ENCODE measurements at regions not wholly inside any gene's neighbourhood (a gene's known extent, or its start where the extent isn't known, plus 50 kb on each side); places are given as distances from the start of the nearest gene placed in this dataset.
A peak's percentile ranks its signal among the peaks of the same experiment; 100 is the strongest.

DNA sequence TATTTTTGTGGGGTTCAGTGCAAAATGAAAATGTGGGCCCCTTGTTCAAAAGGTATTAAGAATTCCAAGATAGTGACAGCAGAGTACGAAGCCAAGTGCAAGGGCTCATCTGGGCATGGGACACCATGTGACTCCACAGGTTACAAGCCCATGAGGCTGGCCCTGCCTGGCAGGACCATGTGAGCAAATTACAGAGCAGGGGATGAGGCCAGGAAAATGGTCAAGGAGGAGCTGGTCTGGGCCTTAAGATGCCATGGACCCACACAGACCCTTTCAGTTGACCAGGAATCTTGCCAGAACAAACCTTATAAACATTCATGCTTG lies 86.9 kb downstream of the SNX5 start:
- TF ChIP-seq POLR2A (IDR thresholded peaks at IDR 0.05) (no peak), EP300 (IDR thresholded peaks at IDR 0.05) (no peak), POLR2AphosphoS5 (IDR thresholded peaks at IDR 0.05) (no peak)
- TF ChIP-seq, protein P1, sequence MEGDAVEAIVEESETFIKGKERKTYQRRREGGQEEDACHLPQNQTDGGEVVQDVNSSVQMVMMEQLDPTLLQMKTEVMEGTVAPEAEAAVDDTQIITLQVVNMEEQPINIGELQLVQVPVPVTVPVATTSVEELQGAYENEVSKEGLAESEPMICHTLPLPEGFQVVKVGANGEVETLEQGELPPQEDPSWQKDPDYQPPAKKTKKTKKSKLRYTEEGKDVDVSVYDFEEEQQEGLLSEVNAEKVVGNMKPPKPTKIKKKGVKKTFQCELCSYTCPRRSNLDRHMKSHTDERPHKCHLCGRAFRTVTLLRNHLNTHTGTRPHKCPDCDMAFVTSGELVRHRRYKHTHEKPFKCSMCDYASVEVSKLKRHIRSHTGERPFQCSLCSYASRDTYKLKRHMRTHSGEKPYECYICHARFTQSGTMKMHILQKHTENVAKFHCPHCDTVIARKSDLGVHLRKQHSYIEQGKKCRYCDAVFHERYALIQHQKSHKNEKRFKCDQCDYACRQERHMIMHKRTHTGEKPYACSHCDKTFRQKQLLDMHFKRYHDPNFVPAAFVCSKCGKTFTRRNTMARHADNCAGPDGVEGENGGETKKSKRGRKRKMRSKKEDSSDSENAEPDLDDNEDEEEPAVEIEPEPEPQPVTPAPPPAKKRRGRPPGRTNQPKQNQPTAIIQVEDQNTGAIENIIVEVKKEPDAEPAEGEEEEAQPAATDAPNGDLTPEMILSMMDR (IDR thresholded peaks at IDR 0.05): no peak
- no peak for DNase-seq (ENCODE audit: low spot score in 2 of 2)
- WGBS: 94% methylated on average over 1 of the region's 1 CpG
- Histone ChIP-seq H3K27ac (peak overlapping the region; percentile 60), H3K27me3 (no peaks in the 10 kb centered on the region), H3K36me3 (no peaks in the 10 kb centered on the region), H3K9me3 (no peaks in the 10 kb centered on the region), H3K4me1 (no peaks in the 10 kb centered on the region), H3K4me3 (no peak overlapping the region)

DNA sequence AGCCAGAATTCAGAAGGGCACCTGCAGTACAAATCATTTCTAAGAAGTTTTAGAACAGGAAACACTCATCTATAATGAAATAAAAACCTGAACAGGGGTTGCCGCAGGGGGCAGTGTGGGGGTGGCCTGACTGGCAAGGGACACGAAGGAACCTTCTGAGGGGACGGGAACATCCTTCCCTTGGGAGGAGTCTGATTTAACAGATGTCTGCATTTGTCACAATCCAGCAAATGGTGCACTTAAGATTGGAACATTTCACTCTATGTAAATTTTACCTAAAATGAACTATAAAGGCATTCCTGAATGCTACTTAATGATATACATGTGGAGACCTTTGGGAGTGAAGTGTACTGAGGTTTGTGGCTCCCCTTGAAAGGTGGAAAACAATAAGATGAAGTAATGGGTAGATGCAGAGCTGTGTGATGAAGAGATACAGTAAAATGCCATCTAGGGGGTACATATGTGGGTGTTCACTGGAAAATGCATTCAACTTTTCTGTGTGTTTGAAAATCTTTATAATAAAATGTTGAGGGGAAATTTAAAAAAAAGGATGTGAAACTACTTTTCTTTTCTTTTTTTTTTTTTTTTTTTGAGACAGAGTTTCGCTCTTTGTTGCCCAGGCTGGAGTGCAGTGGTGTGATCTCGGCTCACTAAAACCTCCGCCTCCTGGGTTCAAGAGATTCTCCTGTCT lies 89.5 kb downstream of the SNX5 start:
- Histone ChIP-seq H3K4me1 (peaks cover 25% of the 10 kb centered on the region), H3K4me3 (no peak overlapping the region), H3K36me3 (no peaks in the 10 kb centered on the region), H3K27ac (no peak overlapping the region), H3K9me3 (no peaks in the 10 kb centered on the region), H3K27me3 (no peaks in the 10 kb centered on the region)
- TF ChIP-seq, protein P1 (IDR thresholded peaks at IDR 0.05): no peak
- DNase-seq (ENCODE audit: low spot score in 2 of 2): no peak
- 55% methylated on average over 6 of the region's 6 CpGs for WGBS

DNA sequence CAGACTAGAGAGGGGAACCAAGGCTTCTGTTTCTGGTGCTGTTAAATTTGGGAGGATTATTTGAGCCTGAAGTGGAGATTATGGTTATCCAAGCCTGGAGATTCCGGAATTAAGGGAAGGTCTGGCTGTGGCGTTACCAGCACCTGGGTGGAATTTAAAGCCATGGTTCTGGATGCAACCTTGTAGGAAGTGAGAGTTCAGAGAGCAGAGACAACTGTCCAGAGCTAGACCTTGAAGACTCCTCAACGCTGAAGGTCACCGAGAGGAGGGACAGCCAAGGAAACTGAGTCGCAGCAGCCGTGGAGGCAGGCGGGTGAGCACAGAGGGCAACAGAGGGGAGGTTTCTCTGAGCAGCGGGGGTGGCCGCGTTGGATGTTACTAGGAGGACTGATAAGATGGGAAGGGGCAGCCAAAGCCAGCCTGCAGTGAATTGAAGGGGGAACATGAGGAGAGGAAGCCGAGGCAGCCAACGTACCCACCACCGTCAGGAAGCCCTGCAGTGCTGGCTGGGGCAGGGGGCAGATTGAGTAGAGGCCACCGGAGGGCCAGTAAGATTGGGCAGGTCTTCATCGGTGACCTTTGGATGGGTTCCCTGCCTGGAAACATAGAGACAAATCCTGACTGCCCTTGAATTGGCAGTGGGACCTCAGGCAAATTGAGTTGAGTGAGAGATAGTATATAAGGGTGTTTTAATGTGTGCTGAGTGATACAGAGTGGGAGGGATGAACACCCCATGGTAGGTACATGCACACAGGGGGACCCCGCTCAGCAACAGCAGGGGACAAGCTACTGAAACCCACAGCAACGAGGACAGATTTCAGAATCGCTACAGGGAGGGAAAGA lies 90.3 kb downstream of the SNX5 start:
- H3K4me3 ChIP-seq: no peak overlapping the region
- H3K36me3 ChIP-seq: no peaks in the 10 kb centered on the region
- no peaks in the 10 kb centered on the region for H3K27me3 ChIP-seq
- no peak overlapping the region for H3K27ac ChIP-seq
- whole genome bisulfite sequencing: 72% methylated on average over 18 of the region's 18 CpGs
- peaks cover 33% of the 10 kb centered on the region for H3K4me1 ChIP-seq
- no peaks in the 10 kb centered on the region for H3K9me3 ChIP-seq
- TF ChIP-seq EP300 (IDR thresholded peaks at IDR 0.05) (no peak), POLR2AphosphoS5 (IDR thresholded peaks at IDR 0.05) (no peak), POLR2A (IDR thresholded peaks at IDR 0.05) (no peak)
- TF ChIP-seq, protein P1 (IDR thresholded peaks at IDR 0.05): no peak
- DNase-seq (ENCODE audit: low spot score in 2 of 2): peak in 1 of 2 donors; percentile 50

DNA sequence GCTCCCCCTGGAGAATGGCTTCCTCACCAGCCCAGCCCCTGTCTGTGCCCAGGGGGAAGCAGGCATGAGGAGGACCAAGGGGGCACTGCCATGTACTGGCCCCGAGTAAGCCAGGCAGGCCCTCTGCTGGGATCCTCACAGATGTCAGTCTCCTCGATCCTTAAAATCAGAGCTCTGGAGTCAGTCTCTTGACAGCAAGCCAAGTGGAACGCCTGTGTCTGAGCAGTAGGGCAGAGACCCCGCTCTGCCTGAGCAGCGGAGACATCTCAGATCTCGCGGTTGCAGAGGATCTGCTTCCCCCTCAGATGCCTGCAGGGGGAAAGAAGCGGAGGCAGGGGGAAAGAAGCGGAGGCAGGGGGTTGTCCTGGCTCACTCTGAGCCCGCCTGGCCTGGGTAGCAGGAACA lies 92.6 kb downstream of the SNX5 start:
- Histone ChIP-seq H3K4me1 (peaks cover 37% of the 10 kb centered on the region), H3K36me3 (no peaks in the 10 kb centered on the region), H3K4me3 (no peak overlapping the region), H3K27me3 (no peaks in the 10 kb centered on the region), H3K27ac (peak overlapping the region; percentile 47), H3K9me3 (no peaks in the 10 kb centered on the region)
- 34% methylated on average over 8 of the region's 10 CpGs for WGBS
- no peak for TF ChIP-seq EP300 (IDR thresholded peaks at IDR 0.05)
- DNase-seq (ENCODE audit: low spot score in 2 of 2): peak in 1 of 2 donors; percentile 48

DNA sequence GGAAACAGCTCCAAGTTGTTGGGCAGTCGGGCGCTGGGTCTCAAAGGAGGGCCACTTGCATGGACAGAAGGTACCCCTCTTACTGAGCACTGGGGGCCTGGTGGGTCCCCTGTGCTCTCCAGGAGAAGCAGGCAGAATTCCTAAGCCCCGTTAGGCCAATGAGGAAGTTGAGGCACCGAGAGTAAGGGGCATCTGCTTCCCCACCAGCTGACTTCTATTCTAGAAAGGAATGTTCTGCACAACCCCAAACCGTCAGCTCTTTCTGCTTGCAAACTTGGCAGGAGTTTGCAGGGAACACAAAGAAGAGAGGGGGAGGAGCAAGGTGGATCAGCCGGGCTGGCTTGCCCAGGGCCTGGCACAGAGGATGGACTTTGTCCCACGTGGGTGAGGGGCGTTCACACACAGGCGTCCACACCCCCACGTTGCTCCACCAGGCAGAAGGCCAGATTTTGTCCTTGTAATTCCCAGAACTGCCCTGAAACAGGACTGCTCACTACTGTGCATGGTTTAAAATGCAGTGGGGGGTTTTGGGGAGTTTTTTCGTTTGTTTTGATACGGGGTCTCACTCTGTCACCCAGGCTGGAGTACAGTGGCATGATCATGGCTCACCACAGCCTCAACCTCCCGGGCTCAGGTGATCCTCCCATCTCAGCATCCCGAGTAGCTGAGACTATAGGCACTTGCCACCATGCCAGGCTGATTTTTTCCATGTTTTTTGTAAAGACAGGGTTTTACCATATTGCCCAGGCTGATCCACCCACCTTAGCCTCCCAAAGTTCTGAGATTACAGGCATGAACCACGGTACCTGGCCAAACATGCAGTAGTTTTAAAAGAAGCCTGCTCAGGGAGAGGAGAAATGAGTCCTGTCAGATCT lies 93.3 kb downstream of the SNX5 start:
- Histone ChIP-seq H3K27me3 (no peaks in the 10 kb centered on the region), H3K4me1 (peaks cover 37% of the 10 kb centered on the region), H3K36me3 (no peaks in the 10 kb centered on the region), H3K4me3 (no peak overlapping the region), H3K27ac (peak overlapping the region; percentile 64), H3K9me3 (no peaks in the 10 kb centered on the region)
- 30% methylated on average over 15 of the region's 15 CpGs for WGBS
- peak; percentile 91 to 93 for DNase-seq (ENCODE audit: low spot score in 2 of 2)
- TF ChIP-seq POLR2AphosphoS5 (IDR thresholded peaks at IDR 0.05) (peak in 1 of 3 donors; percentile 30), EP300 (IDR thresholded peaks at IDR 0.05) (no peak)

Data from suprapubic skin (tissue), 4 donors.